Endothelial cell of umbilical vein (primary cell): ENCODE measurements at regions not wholly inside any gene's neighbourhood (a gene's known extent, or its start where the extent isn't known, plus 50 kb on each side); places are given as distances from the start of the nearest gene placed in this dataset.

Source experiments
- BruUV-seq: library from RNA; stranded (reverse); fragments of 400-500 nt; replicated peaks from 2 replicates; lab custom pipeline; 2021; lab: Mats Ljungman, UMichigan
- CTCF ChIA-PET: fragments of 300-600, 350-600 bp; sonication (Branson Sonifier 250); formaldehyde crosslinking; loops from one replicate; lab custom pipeline; 2021; ENCODE audit warnings: antibody characterized with exemption, inconsistent platforms; lab: Charles Lee
- POLR2A ChIA-PET: fragments of 300-600, 350-600 bp; sonication (Branson Sonifier 250); formaldehyde crosslinking; loops from one replicate; lab custom pipeline; 2021; ENCODE audit warnings: antibody characterized with exemption, inconsistent platforms; lab: Charles Lee
- DNase-seq: peaks from one replicate; pipeline ENCODE4 v3.0.0-alpha.2; 2011; ENCODE audit warnings: low read depth, low spot score
- FAIRE-seq: peaks from 2 replicates; lab custom pipeline; 2011; peaks lifted over from hg19 to GRCh38; lab: Jason Lieb, UNC
- H2AFZ ChIP-seq: 2 replicates; pipeline ENCODE4 v1.6.0; 2012; ENCODE audit warnings: low read depth, low read length, control low read depth, inconsistent platforms
- H3K27ac ChIP-seq: 2 replicates; pipeline ENCODE4 v1.5.1; 2011; ENCODE audit warnings: low read depth, mild to moderate bottlenecking, control low read depth, low read length, moderate library complexity; ENCODE audit not compliant: insufficient read depth
- H3K27me3 ChIP-seq, 2 experiments: 2 replicates each; pipeline versions ENCODE4 v1.6.0 to v1.6.1; 2011; ENCODE audit warnings: low read length in 2 of 2, mixed read lengths in 1 of 2; ENCODE audit not compliant: control insufficient read depth in 2 of 2, insufficient read depth in 2 of 2
- H3K36me3 ChIP-seq, 2 experiments: 2 replicates in 1 of 2; 3 replicates in 1 of 2; pipeline ENCODE4 v1.5.1; 2011; ENCODE audit warnings: low read length in 2 of 2, mild to moderate bottlenecking in 1 of 2, moderate library complexity in 1 of 2; ENCODE audit not compliant: control insufficient read depth in 2 of 2, insufficient read depth in 2 of 2; ENCODE audit errors: extremely low read depth in 1 of 2
- H3K4me1 ChIP-seq: 3 replicates; pipeline ENCODE4 v1.5.1; 2011; ENCODE audit warnings: mild to moderate bottlenecking, low read length; ENCODE audit not compliant: control insufficient read depth, insufficient read depth; ENCODE audit errors: extremely low read depth
- H3K4me2 ChIP-seq: 2 replicates; pipeline ENCODE4 v1.6.1; 2011; ENCODE audit warnings: low read length, control low read depth, mixed read lengths; ENCODE audit not compliant: insufficient read depth
- H3K4me3 ChIP-seq, 3 experiments: fragments of 200-600 bp in 1 of 3; sonication (generic), shearing (Covaris generic) in 1 of 3; replicated peaks in 1 of 3; 2 replicates each; pipeline ENCODE4 v1.5.1; 2011 to 2016; ENCODE audit warnings: control low read depth in 3 of 3, low read length in 3 of 3, mild to moderate bottlenecking in 2 of 3, inconsistent platforms in 1 of 3, low read depth in 1 of 3, moderate library complexity in 1 of 3; ENCODE audit not compliant: insufficient read depth in 1 of 3
- H3K79me2 ChIP-seq: 2 replicates; pipeline ENCODE4 v1.6.0; 2012; ENCODE audit warnings: low read length, inconsistent platforms; ENCODE audit not compliant: control insufficient read depth, insufficient read depth
- H3K9ac ChIP-seq: replicated peaks from 2 replicates; pipeline ENCODE3; 2011; ENCODE audit warnings: low read length, control low read depth; ENCODE audit not compliant: insufficient read depth; ENCODE audit errors: extremely low read depth
- H3K9me1 ChIP-seq: replicated peaks from 3 replicates; pipeline ENCODE4 v1.6.0; 2011; ENCODE audit warnings: mild to moderate bottlenecking, low read length; ENCODE audit not compliant: control insufficient read depth, insufficient read depth; ENCODE audit errors: extremely low read depth
- H3K9me3 ChIP-seq: replicated peaks from 2 replicates; pipeline ENCODE4 v1.5.1; 2012; ENCODE audit warnings: low read length, inconsistent platforms; ENCODE audit not compliant: control insufficient read depth, insufficient read depth
- H4K20me1 ChIP-seq: replicated peaks from 2 replicates; pipeline ENCODE3; 2011; ENCODE audit warnings: mild to moderate bottlenecking, low read length; ENCODE audit not compliant: control insufficient read depth, insufficient read depth; ENCODE audit errors: extremely low read depth
- CTCF ChIP-seq, 2 donors: IDR thresholded peaks; 1 replicate in 1 of 2; 2 replicates in 1 of 2; pipeline ENCODE4 v1.5.1; 2011; ENCODE audit warnings: low read length in 2 of 2, mild to moderate bottlenecking in 2 of 2, moderate library complexity in 2 of 2, control low read depth in 1 of 2, inconsistent platforms in 1 of 2, low read depth in 1 of 2; ENCODE audit not compliant: insufficient read depth in 1 of 2; ENCODE audit errors: extremely low read depth in 1 of 2
- EZH2 ChIP-seq: IDR thresholded peaks from 2 replicates; pipeline ENCODE4 v1.6.1; 2012; ENCODE audit warnings: borderline replicate concordance, low read depth, mild to moderate bottlenecking, moderate library complexity, low read length, inconsistent platforms; ENCODE audit not compliant: severe bottlenecking
- FOS ChIP-seq: IDR thresholded peaks from 2 replicates; pipeline ENCODE4 v1.6.1; 2011; ENCODE audit warnings: mild to moderate bottlenecking, low read length, moderate library complexity, borderline replicate concordance; ENCODE audit not compliant: insufficient read depth
- MYC ChIP-seq: IDR thresholded peaks from one replicate; pipeline ENCODE4 v1.6.1; 2011; ENCODE audit warnings: mild to moderate bottlenecking, low read depth, low read length
- POLR2A ChIP-seq: IDR thresholded peaks from 2 replicates; pipeline ENCODE4 v1.6.1; 2012; ENCODE audit warnings: low read depth, mild to moderate bottlenecking, control low read depth, low read length
- POLR2AphosphoS5 ChIP-seq: IDR thresholded peaks from 2 replicates; pipeline ENCODE4 v1.6.1; 2012; ENCODE audit warnings: low read depth, mild to moderate bottlenecking, control low read depth, low read length, moderate library complexity; ENCODE audit not compliant: insufficient read depth
- dilution Hi-C: fragments of 300-500 bp; cut with MboI; formaldehyde crosslinking; loops from one replicate; pipeline ENCODE4 v1.15.0; 2019; ENCODE audit warnings: low sequenced_read_pairs; ENCODE audit not compliant: extremely low pct_ligation_motif_present
- intact Hi-C: fragments of 100-400 bp; cut with micrococcal nuclease; formaldehyde crosslinking; loops from one replicate; pipeline ENCODE4 v1.10.0; 2022

GRCh38 chr14:22448035-22448904 is 140.8 kb downstream of the DAD1 start:
- no peak overlapping the region for H3K4me2 ChIP-seq
- H2AFZ ChIP-seq, result no peak overlapping the region
- POLR2A ChIA-PET, result no interaction called here

GRCh38 chr14:22438742-22439141 is 150.3 kb downstream of the DAD1 start:
- ChIA-PET CTCF (no interaction called here), POLR2A (no interaction called here)
- FAIRE-seq (no peak), DNase-seq (no peak)
- Histone ChIP-seq H3K9me1 (no peaks in the 10 kb centered on the region), H3K4me1 (no peaks in the 10 kb centered on the region), H3K4me3 (no peak overlapping the region), H3K79me2 (no peaks in the 10 kb centered on the region), H3K4me2 (no peak overlapping the region), H3K36me3 (no peaks in the 10 kb centered on the region), H3K27me3 (peaks cover 4 to 6% of the 10 kb centered on the region in 2 experiments), H3K9me3 (no peaks in the 10 kb centered on the region), H3K9ac (no peak overlapping the region), H4K20me1 (no peaks in the 10 kb centered on the region), H2AFZ (no peak overlapping the region), H3K27ac (no peak overlapping the region)
- intact Hi-C loops, result no loop called here
- no TSS peak for BruUV-seq
- no peak for TF ChIP-seq MYC
- no peak for TF ChIP-seq POLR2A
- no peak for TF ChIP-seq POLR2AphosphoS5
- TF ChIP-seq EZH2, result no peak
- no peak for TF ChIP-seq CTCF (IDR thresholded peaks at IDR 0.05; ENCODE audit: extremely low read depth in 1 of 2, insufficient read depth in 1 of 2, low read depth in 1 of 2, low read length in 2 of 2)
- dilution Hi-C loops, result no loop called here

More at GRCh38 chr14:22448035-22448904, 140.8 kb downstream of the DAD1 start:
- no peaks in the 10 kb centered on the region for H4K20me1 ChIP-seq
- no peaks in the 10 kb centered on the region for H3K79me2 ChIP-seq
- no peaks in the 10 kb centered on the region for H3K4me1 ChIP-seq
- no peaks in the 10 kb centered on the region for H3K36me3 ChIP-seq
- no peak for DNase-seq
- TF ChIP-seq FOS (no peak), POLR2A (no peak)
- H3K27me3 ChIP-seq, result peaks cover 18 to 38% of the 10 kb centered on the region in 2 experiments
- no peak overlapping the region for H3K4me3 ChIP-seq
- no peak overlapping the region for H3K27ac ChIP-seq
- H3K9me3 ChIP-seq, result no peaks in the 10 kb centered on the region
- no peak for FAIRE-seq
- H3K9me1 ChIP-seq, result no peaks in the 10 kb centered on the region
- BruUV-seq, result no TSS peak
- dilution Hi-C loops, result no loop called here
- CTCF ChIA-PET, result interaction anchor here (0.6 to 1.6 kb wide), 3 partner anchors 11 to 73 kb away, joined by 3 to 5 read pairs (median 3); no protein-coding TSS in a partner anchor
- intact Hi-C loops, result no loop called here
- H3K9ac ChIP-seq, result no peak overlapping the region
